ENCODE measurements at regions not wholly inside any gene's neighbourhood (a gene's known extent, or its start where the extent isn't known, plus 50 kb on each side); places are given as distances from the start of the nearest gene placed in this dataset.

DNA sequence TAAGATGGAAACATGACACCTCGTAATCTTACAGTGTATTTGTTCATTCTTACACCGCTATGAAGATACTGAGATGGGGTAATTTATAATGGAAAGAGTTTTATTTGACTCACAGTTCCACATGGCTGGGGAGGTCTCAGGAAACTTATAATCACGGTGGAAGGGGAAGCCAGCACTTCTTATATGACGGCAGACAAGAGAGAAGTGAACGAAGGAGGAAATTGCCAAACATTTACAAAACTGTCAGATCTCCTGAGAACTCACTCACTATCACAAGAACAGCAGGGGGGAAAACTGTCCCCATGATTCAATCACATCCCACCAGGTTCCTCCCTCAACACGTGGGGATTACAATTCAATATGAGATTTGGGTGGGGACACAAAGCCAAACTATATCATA lies 282.3 kb downstream of the HGF start:
- no peak for TF ChIP-seq CTCF (conservative IDR thresholded peaks at IDR 0.05; ENCODE audit: low read depth, low read length)
- no peak for TF ChIP-seq EZH2phosphoT487 (IDR thresholded peaks at IDR 0.05; ENCODE audit: borderline replicate concordance, low read length)
- TF ChIP-seq EZH2 (IDR thresholded peaks at IDR 0.05; ENCODE audit: low read length, unreplicated experiment): no peak
